Hippocampal formation (tissue), 2 donors: ENCODE measurements at regions not wholly inside any gene's neighbourhood (a gene's known extent, or its start where the extent isn't known, plus 50 kb on each side); places are given as distances from the start of the nearest gene placed in this dataset.

Experiments
- DNase-seq, 2 donors: peaks; one replicate each; lab custom pipeline; 2025; lab: John Stamatoyannopoulos, UW

- DNase-seq: no peak
Observed at GRCh38 chr3:30945291-30945690, 50.8 kb upstream of the GADL1 start.

GRCh38 chr3:30948426-30948825 is 54.0 kb upstream of the GADL1 start:
- DNase-seq: no peak

- DNase-seq: no peak
Observed at GRCh38 chr3:30951826-30952225, 57.4 kb upstream of the GADL1 start.

GRCh38 chr3:30952786-30953185 is 58.3 kb upstream of the GADL1 start:
- no peak for DNase-seq

- no peak for DNase-seq
Observed at GRCh38 chr3:30954426-30954825, 60.0 kb upstream of the GADL1 start.

- DNase-seq: no peak
Observed at GRCh38 chr3:30962084-30962483, 67.6 kb upstream of the GADL1 start.

- DNase-seq: no peak
Observed at GRCh38 chr3:30962493-30962892, 68.0 kb upstream of the GADL1 start.

GRCh38 chr3:30963223-30963722 is 68.8 kb upstream of the GADL1 start:
- no peak for DNase-seq

GRCh38 chr3:30964612-30965011 is 70.2 kb upstream of the GADL1 start:
- DNase-seq: no peak

- DNase-seq: no peak
Observed at GRCh38 chr3:30966896-30967295, 72.4 kb upstream of the GADL1 start.

GRCh38 chr3:30970183-30970582 is 75.7 kb upstream of the GADL1 start:
- DNase-seq: no peak

GRCh38 chr3:30972449-30972848 is 78.0 kb upstream of the GADL1 start:
- no peak for DNase-seq

GRCh38 chr3:30974071-30974470 is 79.6 kb upstream of the GADL1 start:
- no peak for DNase-seq

- no peak for DNase-seq
Observed at GRCh38 chr3:30977592-30977991, 83.1 kb upstream of the GADL1 start.

GRCh38 chr3:30980993-30981392 is 86.5 kb upstream of the GADL1 start:
- DNase-seq: no peak

GRCh38 chr3:30982416-30983075 is 88.1 kb upstream of the GADL1 start:
- no peak for DNase-seq

- DNase-seq: no peak
Observed at GRCh38 chr3:30984855-30985749, 90.6 kb upstream of the GADL1 start.

- DNase-seq: no peak
Observed at GRCh38 chr3:30986551-30986950, 92.1 kb upstream of the GADL1 start.

- no peak for DNase-seq
Observed at GRCh38 chr3:30988769-30989168, 94.3 kb upstream of the GADL1 start.

- no peak for DNase-seq
Observed at GRCh38 chr3:30989276-30990030, 95.0 kb upstream of the GADL1 start.

GRCh38 chr3:30996467-30996866 is 102.0 kb upstream of the GADL1 start:
- no peak for DNase-seq

- DNase-seq: no peak
Observed at GRCh38 chr3:31002730-31003129, 108.3 kb upstream of the GADL1 start.
